Activated CD8-positive, alpha-beta T cell treated with anti-CD3 and anti-CD28 coated beads for 36 hours (primary cell): ENCODE measurements at regions not wholly inside any gene's neighbourhood (a gene's known extent, or its start where the extent isn't known, plus 50 kb on each side); places are given as distances from the start of the nearest gene placed in this dataset.

Source experiments
- ATAC-seq: fragments of 200-7000 bp; cut with Tn5 transposase; one replicate; pipeline ENCODE4 v1.10.0; 2021; ENCODE audit warnings: mild to moderate bottlenecking, moderate library complexity
- CTCF ChIA-PET: fragments of 350-600 bp; sonication (Branson Sonifier 250); formaldehyde crosslinking; loops from one replicate; lab custom pipeline; 2021; ENCODE audit warnings: antibody characterized with exemption; lab: Charles Lee
- POLR2A ChIA-PET: fragments of 350-600 bp; sonication (Branson Sonifier 250); formaldehyde crosslinking; loops from one replicate; lab custom pipeline; 2021; ENCODE audit warnings: antibody characterized with exemption; lab: Charles Lee
- DNase-seq: peaks from one replicate; pipeline ENCODE4 v3.0.0-alpha.2; 2020
- H3K27ac Mint-ChIP-seq: one replicate; pipeline ENCODE4 v1.8.0; 2021; ENCODE audit warnings: mild to moderate bottlenecking, mixed read lengths
- H3K27me3 Mint-ChIP-seq: one replicate; pipeline ENCODE4 v1.8.0; 2021; ENCODE audit warnings: mixed read lengths
- H3K36me3 Mint-ChIP-seq: one replicate; pipeline ENCODE4 v1.8.0; 2021; ENCODE audit warnings: low read depth, mixed read lengths
- H3K4me1 Mint-ChIP-seq: one replicate; pipeline ENCODE4 v1.8.0; 2021; ENCODE audit warnings: low read depth, mixed read lengths
- H3K4me3 Mint-ChIP-seq: one replicate; pipeline ENCODE4 v1.8.0; 2021; ENCODE audit warnings: mild to moderate bottlenecking, moderate library complexity, mixed read lengths
- H3K9me3 Mint-ChIP-seq: one replicate; pipeline ENCODE4 v1.8.0; 2021; ENCODE audit warnings: mixed read lengths
- intact Hi-C: fragments of 100-400 bp; cut with micrococcal nuclease; formaldehyde crosslinking; loops from one replicate; pipeline ENCODE4 v1.10.0; 2022
- TF ChIP-seq, protein P1 (sequence below): fragments of 200-600 bp; IDR thresholded peaks from one replicate; pipeline ENCODE4 v1.8.0; 2022; ENCODE audit warnings: antibody characterized with exemption, mild to moderate bottlenecking

DNA sequence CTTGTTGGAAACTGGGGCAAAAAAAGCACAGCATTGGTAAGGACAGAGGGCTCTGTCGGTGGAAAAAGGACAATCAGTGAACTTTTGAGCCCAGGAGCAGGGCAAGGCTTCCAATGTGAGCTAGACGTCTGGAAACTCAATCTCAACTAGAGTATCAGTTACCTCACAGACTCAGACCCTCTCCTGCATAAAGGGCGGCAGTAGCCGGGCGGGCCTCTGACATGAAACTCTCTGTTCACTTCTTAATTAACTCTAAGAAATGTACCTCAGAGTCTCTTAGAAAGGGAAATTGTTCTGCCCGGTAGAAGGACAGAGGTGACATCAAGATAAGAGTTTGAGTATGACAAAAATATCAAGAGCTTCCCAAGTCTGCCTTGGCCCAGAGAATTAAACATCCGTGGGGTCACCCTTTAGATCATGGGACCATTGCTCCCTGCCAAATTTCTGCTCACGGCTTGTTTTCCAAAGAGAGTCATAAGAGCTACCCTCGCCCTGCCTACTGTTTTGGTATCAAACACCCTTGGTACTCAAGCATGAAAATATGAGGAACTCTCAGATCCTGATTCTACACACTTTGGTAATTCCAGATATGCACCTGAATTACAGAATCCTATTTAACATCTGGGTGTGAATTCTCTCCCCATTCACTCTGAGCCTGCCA lies 103.5 kb upstream of the PKDCC start:
- Mint-ChIP-seq H3K9me3 (no peaks in the 10 kb centered on the region), H3K4me3 (no peak overlapping the region), H3K4me1 (no peaks in the 10 kb centered on the region), H3K36me3 (no peaks in the 10 kb centered on the region), H3K27ac (no peak overlapping the region), H3K27me3 (peaks cover 8% of the 10 kb centered on the region)
- CTCF ChIA-PET: interaction anchor here (0.7 kb wide), 1 partner anchor 83 kb away, joined by 3 read pairs; no protein-coding TSS in a partner anchor
- DNase-seq (no peak), ATAC-seq (no peak)
- POLR2A ChIA-PET: no interaction called here
- TF ChIP-seq, protein P1, sequence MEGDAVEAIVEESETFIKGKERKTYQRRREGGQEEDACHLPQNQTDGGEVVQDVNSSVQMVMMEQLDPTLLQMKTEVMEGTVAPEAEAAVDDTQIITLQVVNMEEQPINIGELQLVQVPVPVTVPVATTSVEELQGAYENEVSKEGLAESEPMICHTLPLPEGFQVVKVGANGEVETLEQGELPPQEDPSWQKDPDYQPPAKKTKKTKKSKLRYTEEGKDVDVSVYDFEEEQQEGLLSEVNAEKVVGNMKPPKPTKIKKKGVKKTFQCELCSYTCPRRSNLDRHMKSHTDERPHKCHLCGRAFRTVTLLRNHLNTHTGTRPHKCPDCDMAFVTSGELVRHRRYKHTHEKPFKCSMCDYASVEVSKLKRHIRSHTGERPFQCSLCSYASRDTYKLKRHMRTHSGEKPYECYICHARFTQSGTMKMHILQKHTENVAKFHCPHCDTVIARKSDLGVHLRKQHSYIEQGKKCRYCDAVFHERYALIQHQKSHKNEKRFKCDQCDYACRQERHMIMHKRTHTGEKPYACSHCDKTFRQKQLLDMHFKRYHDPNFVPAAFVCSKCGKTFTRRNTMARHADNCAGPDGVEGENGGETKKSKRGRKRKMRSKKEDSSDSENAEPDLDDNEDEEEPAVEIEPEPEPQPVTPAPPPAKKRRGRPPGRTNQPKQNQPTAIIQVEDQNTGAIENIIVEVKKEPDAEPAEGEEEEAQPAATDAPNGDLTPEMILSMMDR: no peak
- intact Hi-C loops: no loop called here

DNA sequence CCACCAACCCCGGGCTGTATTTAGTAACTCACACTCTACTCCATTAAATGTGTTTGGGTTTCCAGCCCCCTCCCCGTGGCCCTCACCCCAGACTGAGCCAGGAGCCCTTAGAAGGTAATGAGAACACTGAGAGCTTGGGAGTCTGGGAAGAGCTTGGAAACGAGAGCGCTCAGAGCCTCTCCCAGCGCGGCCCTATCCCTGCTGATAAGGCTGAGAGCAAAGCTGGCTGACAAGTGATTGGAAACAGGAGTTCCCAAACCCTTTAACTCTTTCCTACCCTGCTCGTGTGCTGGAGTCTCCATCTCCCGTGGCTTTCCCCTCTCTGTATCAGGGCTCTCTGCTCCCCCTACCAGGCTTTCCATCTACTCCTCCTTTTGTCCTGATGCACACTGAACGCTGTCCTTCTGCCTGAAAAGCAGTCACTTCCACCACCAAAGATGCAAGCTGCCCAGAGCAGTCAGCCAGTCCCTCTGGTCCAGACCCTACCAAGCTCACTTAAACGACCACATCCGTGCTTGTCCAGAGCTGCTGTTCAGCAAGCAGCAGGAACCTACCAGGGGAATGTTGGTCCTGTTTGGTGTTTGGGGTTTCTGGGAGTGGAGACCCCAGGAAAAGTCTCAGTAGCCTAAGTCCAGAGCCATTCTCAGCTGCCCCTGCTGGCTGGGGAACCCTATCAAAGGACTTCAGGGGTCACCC lies 100.0 kb upstream of the PKDCC start:
- ChIA-PET POLR2A (interaction anchor here (1.0 kb wide), 1 partner anchor 130 kb away, joined by 3 read pairs; no protein-coding TSS in a partner anchor), CTCF (no interaction called here)
- H3K27ac Mint-ChIP-seq: no peak overlapping the region
- no peaks in the 10 kb centered on the region for H3K36me3 Mint-ChIP-seq
- no peak for DNase-seq
- no peak for ATAC-seq
- no peaks in the 10 kb centered on the region for H3K4me1 Mint-ChIP-seq
- intact Hi-C loops: no loop called here
- peaks cover 5% of the 10 kb centered on the region for H3K27me3 Mint-ChIP-seq
- H3K9me3 Mint-ChIP-seq: no peaks in the 10 kb centered on the region
- TF ChIP-seq, protein P1: no peak
- no peak overlapping the region for H3K4me3 Mint-ChIP-seq

DNA sequence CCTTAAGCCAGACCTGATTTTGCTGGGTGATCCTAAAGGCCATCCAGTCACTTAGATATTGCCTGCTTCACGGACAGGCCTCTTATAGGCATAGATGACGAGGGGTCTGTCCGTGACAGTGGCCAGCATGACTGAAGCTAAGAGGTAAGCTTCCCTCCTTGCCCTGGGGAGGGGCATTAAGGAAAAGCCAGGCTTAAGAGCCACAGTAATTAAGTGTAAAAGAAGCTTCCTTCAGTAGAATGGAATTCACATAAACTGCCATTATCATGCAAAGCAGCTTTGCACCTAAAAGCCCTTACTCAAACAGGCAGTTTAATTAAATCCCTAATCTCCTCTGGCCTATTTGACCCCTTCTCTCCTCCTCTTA lies 99.4 kb upstream of the PKDCC start:
- no peak overlapping the region for H3K4me3 Mint-ChIP-seq
- CTCF ChIA-PET: no interaction called here
- no peaks in the 10 kb centered on the region for H3K9me3 Mint-ChIP-seq
- peaks cover 5% of the 10 kb centered on the region for H3K27me3 Mint-ChIP-seq
- DNase-seq: no peak
- TF ChIP-seq, protein P1: no peak
- ATAC-seq: no peak
- no peaks in the 10 kb centered on the region for H3K4me1 Mint-ChIP-seq
- intact Hi-C loops: no loop called here
- H3K27ac Mint-ChIP-seq: no peak overlapping the region
- H3K36me3 Mint-ChIP-seq: no peaks in the 10 kb centered on the region
- POLR2A ChIA-PET: interaction anchor here (1.0 kb wide), 1 partner anchor 129 kb away, joined by 3 read pairs; no protein-coding TSS in a partner anchor

DNA sequence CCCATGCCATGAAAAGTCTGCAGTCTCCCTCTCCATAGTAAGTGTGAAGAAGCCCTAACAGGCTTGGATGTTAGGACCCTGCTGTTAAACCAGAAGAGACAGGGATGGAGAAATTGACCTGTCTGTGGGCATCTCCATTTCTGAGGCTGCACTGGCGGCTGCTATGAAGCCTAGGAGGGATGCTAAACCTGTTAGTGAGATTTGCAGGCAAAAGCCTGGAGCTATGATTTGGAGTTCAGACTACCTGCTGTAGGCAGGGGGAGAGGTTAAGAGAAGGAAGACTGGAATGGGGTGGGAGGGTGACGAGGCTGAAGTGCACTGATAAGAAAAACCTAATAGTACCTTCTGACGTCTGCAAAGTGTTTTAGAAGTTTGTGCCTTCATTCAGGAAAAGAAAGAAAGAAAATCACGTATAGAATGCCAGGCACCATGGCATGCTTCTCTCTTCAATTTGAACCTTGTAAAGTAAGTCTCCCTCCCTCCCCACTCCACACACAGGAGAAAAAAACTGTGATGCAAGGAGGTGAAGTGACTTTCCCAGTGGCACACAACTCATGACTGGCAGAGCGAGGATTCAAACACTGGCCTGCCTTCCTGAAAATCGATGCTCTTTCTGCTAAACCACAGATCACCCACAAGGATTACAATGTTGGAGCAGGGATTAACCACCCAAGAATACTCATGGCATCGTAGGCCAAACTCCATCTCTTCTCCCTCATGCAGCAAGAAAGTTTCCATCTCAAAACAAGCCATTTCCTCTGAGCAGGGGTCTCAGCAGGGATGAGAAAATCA lies 98.5 kb upstream of the PKDCC start:
- ChIA-PET CTCF (no interaction called here), POLR2A (no interaction called here)
- Mint-ChIP-seq H3K27ac (no peak overlapping the region), H3K27me3 (peaks cover 4% of the 10 kb centered on the region), H3K4me1 (peaks cover 4% of the 10 kb centered on the region), H3K36me3 (no peaks in the 10 kb centered on the region), H3K9me3 (no peaks in the 10 kb centered on the region), H3K4me3 (no peak overlapping the region)
- no peak for DNase-seq
- TF ChIP-seq, protein P1: no peak
- no peak for ATAC-seq
- intact Hi-C loops: no loop called here
